ENCODE measurements at regions not wholly inside any gene's neighbourhood (a gene's known extent, or its start where the extent isn't known, plus 50 kb on each side); places are given as distances from the start of the nearest gene placed in this dataset.

DNA sequence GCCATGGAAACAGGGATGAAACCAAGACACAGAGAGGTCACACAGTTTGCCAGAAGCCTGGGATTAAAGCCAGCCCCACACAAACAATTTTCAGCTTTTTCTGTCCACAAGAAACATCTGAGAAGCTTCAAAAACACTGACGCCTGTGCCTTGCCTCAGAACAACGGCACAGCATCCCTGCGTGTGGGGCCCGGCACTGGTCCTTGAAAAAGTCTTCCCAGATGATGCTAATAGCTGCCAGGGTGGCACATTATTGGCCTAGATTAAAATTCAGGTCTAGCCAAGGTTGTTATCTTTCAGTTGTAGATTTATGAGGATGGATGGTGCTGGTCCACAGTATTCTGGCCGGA lies 321.4 kb downstream of the HAPSTR1 start:
- no peak for DNase-seq (ENCODE audit: low spot score)

DNA sequence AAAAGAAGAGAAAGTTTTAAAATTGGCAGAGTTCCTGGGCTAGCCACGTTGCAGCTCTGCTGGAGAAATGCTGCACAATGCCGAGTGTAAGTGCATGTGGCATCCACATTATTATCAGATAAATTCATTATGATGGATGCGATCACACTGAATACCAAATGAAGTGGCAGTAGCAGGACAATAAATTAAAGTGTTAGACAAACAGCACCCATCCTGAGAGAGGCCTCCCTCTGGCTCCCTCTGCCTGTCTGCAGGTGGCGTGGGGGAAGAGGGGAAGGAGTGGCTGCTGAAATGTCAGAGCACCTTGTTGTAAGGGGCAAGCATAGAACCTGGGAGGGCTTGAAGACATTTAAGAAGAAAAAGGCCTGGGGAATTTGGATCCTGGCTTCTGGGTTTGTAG lies 324.1 kb downstream of the HAPSTR1 start:
- no peak for DNase-seq (ENCODE audit: low spot score)

DNA sequence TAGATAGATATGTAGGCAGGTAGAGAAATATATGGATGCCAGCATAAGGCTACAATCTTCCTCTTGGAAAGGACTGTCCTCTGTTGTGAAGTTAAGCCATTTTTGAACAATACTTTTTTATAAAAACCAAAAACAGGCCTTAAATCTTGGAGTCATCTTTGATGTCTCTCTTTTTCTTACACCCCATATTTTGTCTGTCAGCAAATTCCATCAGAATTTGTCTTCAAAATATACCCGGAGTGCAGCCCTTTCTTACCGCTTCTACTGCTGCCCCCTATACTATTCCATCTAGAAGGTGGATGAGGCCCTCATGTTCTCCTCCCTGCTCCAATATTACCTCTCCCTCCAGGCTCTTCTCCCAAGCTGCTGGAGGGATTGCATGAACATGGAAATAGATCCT lies 326.5 kb downstream of the HAPSTR1 start:
- no peak for DNase-seq (ENCODE audit: low spot score)

GRCh38 chr16:9419161-9419560 lies 327.7 kb downstream of the HAPSTR1 start:
- no peak for DNase-seq (ENCODE audit: low spot score)

- DNase-seq (ENCODE audit: low spot score) = no peak
These were observed 331.5 kb downstream of the HAPSTR1 start for GRCh38 chr16:9422762-9423513.

DNA sequence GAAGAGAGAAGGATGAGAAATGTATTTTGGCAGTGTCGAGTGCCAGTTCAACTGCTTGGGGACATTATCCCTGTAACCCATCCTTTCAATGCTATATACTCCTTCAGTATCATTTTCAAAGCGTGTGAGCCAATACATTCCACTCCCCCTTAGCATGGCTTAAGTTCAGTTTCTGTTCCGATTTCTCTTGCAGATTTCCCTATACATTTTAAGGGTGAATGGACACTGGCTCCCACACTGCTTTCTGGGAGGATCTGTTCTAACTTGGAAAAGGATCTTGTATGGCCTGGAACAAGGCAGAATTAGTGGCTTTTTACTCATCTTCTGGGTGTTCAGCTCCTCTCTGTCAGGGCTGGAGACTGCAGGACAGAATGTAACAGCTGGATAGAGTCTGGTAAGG lies 333.8 kb downstream of the HAPSTR1 start:
- no peak for DNase-seq (ENCODE audit: low spot score)

DNA sequence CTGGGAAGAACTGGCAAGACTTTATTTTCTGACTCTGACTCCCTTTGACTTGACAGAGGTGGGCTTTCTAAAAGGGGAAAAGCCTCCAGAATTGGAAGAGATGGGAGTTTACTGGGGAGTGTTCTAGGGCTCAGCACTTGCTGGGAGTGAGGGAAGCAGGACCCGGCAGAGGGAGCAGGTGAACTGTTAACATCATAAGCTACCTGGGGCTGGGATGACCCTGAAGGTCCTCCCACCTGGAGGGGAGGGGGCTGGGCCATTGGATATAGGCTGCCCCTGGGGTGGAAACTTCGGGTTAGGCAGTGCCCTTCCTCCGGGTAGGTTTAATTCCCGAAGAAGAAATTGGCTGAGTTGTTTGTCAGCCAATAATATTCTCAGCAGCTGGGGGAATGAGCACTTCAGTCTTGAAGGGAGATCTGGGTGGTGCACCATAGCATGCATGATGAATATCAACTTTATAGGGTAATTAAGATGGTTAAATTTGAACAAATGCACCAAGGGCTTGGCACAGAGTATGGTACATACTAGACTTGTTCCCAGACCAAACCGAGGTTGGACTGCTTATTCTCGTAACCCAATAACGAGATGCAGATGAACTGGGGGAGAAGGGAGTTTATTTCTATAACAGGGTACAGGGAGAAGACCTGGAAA lies 337.0 kb downstream of the HAPSTR1 start:
- DNase-seq (ENCODE audit: low spot score) = no peak

- DNase-seq (ENCODE audit: low spot score) = no peak
These were observed 338.3 kb downstream of the HAPSTR1 start for GRCh38 chr16:9429646-9430330.

DNA sequence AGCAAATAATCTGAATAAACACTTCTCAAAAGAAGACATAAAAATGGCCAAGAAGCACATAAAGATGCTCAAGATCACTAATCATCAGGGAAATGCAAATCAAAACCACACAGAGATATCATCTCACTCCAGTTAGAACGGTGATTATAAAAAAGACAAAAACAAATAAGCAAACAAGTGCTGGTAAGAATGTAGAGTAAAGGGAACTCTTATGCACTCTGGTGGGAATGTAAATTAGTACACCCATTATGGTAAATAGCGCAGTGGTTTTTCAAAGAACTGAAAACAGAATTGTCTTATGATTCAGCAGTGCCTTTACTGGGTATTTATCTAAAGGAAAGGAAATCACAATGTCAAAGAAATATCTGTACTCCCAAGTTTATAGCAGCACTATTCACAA lies 343.2 kb downstream of the HAPSTR1 start:
- DNase-seq (ENCODE audit: low spot score) = no peak

GRCh38 chr16:9436175-9436574 lies 344.7 kb downstream of the HAPSTR1 start:
- DNase-seq (ENCODE audit: low spot score) = no peak

DNA sequence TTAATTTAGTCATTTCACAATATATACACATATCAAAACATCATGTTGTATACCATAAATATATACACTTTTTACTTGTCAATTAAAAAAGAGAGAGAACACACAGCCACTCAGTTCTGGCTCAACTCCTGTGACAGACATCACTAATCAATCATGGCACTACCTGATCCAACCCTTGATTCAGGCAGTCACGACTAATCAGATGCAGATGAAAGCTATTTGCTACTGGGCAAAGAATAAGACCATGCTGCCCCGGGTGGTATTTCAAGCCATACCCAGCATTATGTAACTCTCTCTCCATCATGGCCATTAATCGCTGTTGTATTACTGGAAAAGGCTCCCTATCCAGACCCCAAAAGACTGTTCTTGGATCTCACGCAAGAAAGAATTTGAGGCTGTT lies 345.7 kb downstream of the HAPSTR1 start:
- peak; percentile 10 for DNase-seq (ENCODE audit: low spot score)

- no peak for DNase-seq (ENCODE audit: low spot score)
These were observed 347.5 kb downstream of the HAPSTR1 start for GRCh38 chr16:9438991-9439390.

- no peak for DNase-seq (ENCODE audit: low spot score)
These were observed 349.6 kb downstream of the HAPSTR1 start for GRCh38 chr16:9441012-9441411.

GRCh38 chr16:9443864-9444263 lies 352.4 kb downstream of the HAPSTR1 start:
- no peak for DNase-seq (ENCODE audit: low spot score)

GRCh38 chr16:9446471-9447194 lies 355.2 kb downstream of the HAPSTR1 start:
- no peak for DNase-seq (ENCODE audit: low spot score)

- DNase-seq (ENCODE audit: low spot score) = no peak
These were observed 355.7 kb downstream of the HAPSTR1 start for GRCh38 chr16:9447195-9447551.

GRCh38 chr16:9447699-9448098 lies 356.3 kb downstream of the HAPSTR1 start:
- DNase-seq (ENCODE audit: low spot score) = no peak

GRCh38 chr16:9449597-9449996 lies 358.2 kb downstream of the HAPSTR1 start:
- DNase-seq (ENCODE audit: low spot score) = no peak

DNA sequence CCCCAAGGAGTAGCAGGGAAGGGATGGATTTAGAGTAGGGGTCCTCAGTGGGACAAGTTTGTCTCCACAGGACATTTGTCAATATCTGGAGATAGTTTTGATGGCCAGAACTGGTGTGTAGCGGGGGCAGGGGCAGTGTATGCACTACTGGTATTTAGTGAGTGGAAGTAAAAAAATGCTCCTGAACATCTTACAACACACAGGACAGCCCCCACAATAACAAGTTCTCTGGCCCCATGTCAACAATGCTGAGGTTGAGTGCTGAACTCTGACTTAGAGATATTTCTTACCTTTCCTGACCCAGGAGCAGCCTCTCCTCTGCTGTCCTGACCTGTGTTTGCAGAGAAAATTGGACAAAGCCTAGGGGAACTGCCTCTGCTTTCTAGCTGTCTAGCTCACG lies 365.8 kb downstream of the HAPSTR1 start:
- no peak for DNase-seq (ENCODE audit: low spot score)

DNA sequence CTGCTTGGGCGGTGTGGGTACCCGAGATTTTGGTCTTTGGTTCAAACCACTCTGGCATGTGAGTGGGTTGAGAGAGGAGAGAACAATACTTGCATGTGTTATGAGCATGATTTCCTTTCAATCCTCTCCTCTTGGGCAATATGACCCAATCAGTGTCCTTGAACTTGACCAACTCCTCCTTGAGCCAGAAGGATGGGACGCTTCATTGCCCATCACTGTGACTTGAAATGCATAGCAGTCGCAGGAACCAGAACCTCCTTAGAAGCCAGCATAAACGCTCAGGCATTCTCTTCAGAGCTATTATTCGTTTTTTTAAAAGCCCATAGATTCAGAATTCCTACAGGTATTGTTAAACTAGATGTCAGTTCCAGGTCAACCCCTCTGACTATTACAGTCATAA lies 367.4 kb downstream of the HAPSTR1 start:
- no peak for DNase-seq (ENCODE audit: low spot score)

- DNase-seq (ENCODE audit: low spot score) = no peak
These were observed 371.5 kb downstream of the HAPSTR1 start for GRCh38 chr16:9462984-9463383.

DNA sequence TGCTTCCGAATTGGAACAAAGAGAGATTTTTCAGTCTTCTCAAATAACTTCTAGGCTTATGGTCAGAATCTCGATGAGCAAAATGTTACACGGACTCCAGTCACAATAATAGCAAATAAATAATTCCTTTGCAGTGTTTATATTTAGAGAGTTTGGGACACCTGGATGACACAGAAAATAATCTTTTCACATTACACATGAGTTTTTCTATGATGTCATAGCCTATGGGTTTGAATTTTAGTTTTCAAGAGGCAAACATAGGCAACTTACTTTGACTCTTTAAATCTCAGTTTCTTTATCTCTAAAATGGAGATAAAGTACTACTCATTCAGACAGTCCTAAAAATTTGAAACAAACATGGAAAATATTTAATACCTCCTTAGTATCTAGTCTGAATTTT lies 372.0 kb downstream of the HAPSTR1 start:
- DNase-seq (ENCODE audit: low spot score) = no peak

DNA sequence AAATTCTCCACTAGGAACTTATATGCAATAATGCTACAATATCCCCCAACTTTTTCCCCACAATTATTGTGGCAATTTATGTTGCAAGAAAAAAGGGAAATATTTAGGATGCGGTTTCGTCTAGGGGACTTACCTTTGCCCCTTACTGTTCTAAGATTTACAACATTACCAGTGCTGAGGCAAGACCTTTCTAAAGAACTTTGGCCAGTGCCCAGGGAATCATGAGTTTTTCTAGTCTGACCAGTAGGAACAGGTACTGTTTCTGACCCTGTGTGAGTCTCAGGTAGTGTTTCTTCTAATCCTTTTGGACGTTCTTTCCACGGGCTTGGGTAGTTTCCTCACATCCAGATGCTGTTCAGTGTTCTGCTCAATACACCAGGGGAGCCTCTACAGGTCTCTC lies 373.7 kb downstream of the HAPSTR1 start:
- DNase-seq (ENCODE audit: low spot score) = no peak
